ENCODE measurements at regions not wholly inside any gene's neighbourhood (a gene's known extent, or its start where the extent isn't known, plus 50 kb on each side); places are given as distances from the start of the nearest gene placed in this dataset.

- in situ Hi-C loops (cut with HindIII; ENCODE audit: low pct_unique_long_range_greater_than_20kb, low sequenced_read_pairs) = no loop called here
- DNase-seq (ENCODE audit: low read depth, low spot score) = no peak
These were observed 333.1 kb downstream of the BRD1 start for GRCh38 chr22:49494555-49494954.

- no peak for DNase-seq (ENCODE audit: low read depth, low spot score)
- in situ Hi-C loops (cut with HindIII; ENCODE audit: low pct_unique_long_range_greater_than_20kb, low sequenced_read_pairs) = no loop called here
These were observed 334.9 kb downstream of the BRD1 start for GRCh38 chr22:49492741-49493251.

- no peak for DNase-seq (ENCODE audit: low read depth, low spot score)
- in situ Hi-C loops (cut with HindIII; ENCODE audit: low pct_unique_long_range_greater_than_20kb, low sequenced_read_pairs) = no loop called here
These were observed 335.4 kb downstream of the BRD1 start for GRCh38 chr22:49492308-49492707.

- DNase-seq (ENCODE audit: low read depth, low spot score) = no peak
- in situ Hi-C loops (cut with HindIII; ENCODE audit: low pct_unique_long_range_greater_than_20kb, low sequenced_read_pairs) = no loop called here
These were observed 335.9 kb downstream of the BRD1 start for GRCh38 chr22:49491726-49492125.

- in situ Hi-C loops (cut with HindIII; ENCODE audit: low pct_unique_long_range_greater_than_20kb, low sequenced_read_pairs) = no loop called here
- DNase-seq (ENCODE audit: low read depth, low spot score) = no peak
These were observed 336.4 kb downstream of the BRD1 start for GRCh38 chr22:49491221-49491635.

GRCh38 chr22:49490692-49491091, 337.0 kb downstream of the BRD1 start:
- in situ Hi-C loops (cut with HindIII; ENCODE audit: low pct_unique_long_range_greater_than_20kb, low sequenced_read_pairs) = no loop called here
- no peak for DNase-seq (ENCODE audit: low read depth, low spot score)

GRCh38 chr22:49489821-49490220, 337.9 kb downstream of the BRD1 start:
- no peak for DNase-seq (ENCODE audit: low read depth, low spot score)
- in situ Hi-C loops (cut with HindIII; ENCODE audit: low pct_unique_long_range_greater_than_20kb, low sequenced_read_pairs) = no loop called here

- in situ Hi-C loops (cut with HindIII; ENCODE audit: low pct_unique_long_range_greater_than_20kb, low sequenced_read_pairs) = no loop called here
These were observed 338.7 kb downstream of the BRD1 start for GRCh38 chr22:49488943-49489342.

GRCh38 chr22:49487950-49488349, 339.7 kb downstream of the BRD1 start:
- no peak for DNase-seq (ENCODE audit: low read depth, low spot score)
- in situ Hi-C loops (cut with HindIII; ENCODE audit: low pct_unique_long_range_greater_than_20kb, low sequenced_read_pairs) = no loop called here

More at GRCh38 chr22:49488943-49489342, 338.7 kb downstream of the BRD1 start:
- DNase-seq (ENCODE audit: low read depth, low spot score) = no peak

GRCh38 chr22:49486225-49486624, 341.4 kb downstream of the BRD1 start:
- in situ Hi-C loops (cut with HindIII; ENCODE audit: low pct_unique_long_range_greater_than_20kb, low sequenced_read_pairs) = no loop called here
- DNase-seq (ENCODE audit: low read depth, low spot score) = no peak

GRCh38 chr22:49483946-49484345, 343.7 kb downstream of the BRD1 start:
- no peak for DNase-seq (ENCODE audit: low read depth, low spot score)
- in situ Hi-C loops (cut with HindIII; ENCODE audit: low pct_unique_long_range_greater_than_20kb, low sequenced_read_pairs) = no loop called here

- in situ Hi-C loops (cut with HindIII; ENCODE audit: low pct_unique_long_range_greater_than_20kb, low sequenced_read_pairs) = no loop called here
- DNase-seq (ENCODE audit: low read depth, low spot score) = no peak
These were observed 344.3 kb downstream of the BRD1 start for GRCh38 chr22:49483281-49483870.

- in situ Hi-C loops (cut with HindIII; ENCODE audit: low pct_unique_long_range_greater_than_20kb, low sequenced_read_pairs) = no loop called here
- no peak for DNase-seq (ENCODE audit: low read depth, low spot score)
These were observed 344.9 kb downstream of the BRD1 start for GRCh38 chr22:49482811-49483210.

GRCh38 chr22:49481659-49482399, 345.8 kb downstream of the BRD1 start:
- no peak for DNase-seq (ENCODE audit: low read depth, low spot score)
- in situ Hi-C loops (cut with HindIII; ENCODE audit: low pct_unique_long_range_greater_than_20kb, low sequenced_read_pairs) = no loop called here

GRCh38 chr22:49480896-49481658, 346.6 kb downstream of the BRD1 start:
- DNase-seq (ENCODE audit: low read depth, low spot score) = no peak
- in situ Hi-C loops (cut with HindIII; ENCODE audit: low pct_unique_long_range_greater_than_20kb, low sequenced_read_pairs) = no loop called here

GRCh38 chr22:49480331-49480730, 347.3 kb downstream of the BRD1 start:
- DNase-seq (ENCODE audit: low read depth, low spot score) = no peak
- in situ Hi-C loops (cut with HindIII; ENCODE audit: low pct_unique_long_range_greater_than_20kb, low sequenced_read_pairs) = no loop called here

GRCh38 chr22:49479566-49479965, 348.1 kb downstream of the BRD1 start:
- no peak for DNase-seq (ENCODE audit: low read depth, low spot score)
- in situ Hi-C loops (cut with HindIII; ENCODE audit: low pct_unique_long_range_greater_than_20kb, low sequenced_read_pairs) = no loop called here

- no peak for DNase-seq (ENCODE audit: low read depth, low spot score)
- in situ Hi-C loops (cut with HindIII; ENCODE audit: low pct_unique_long_range_greater_than_20kb, low sequenced_read_pairs) = no loop called here
These were observed 350.8 kb downstream of the BRD1 start for GRCh38 chr22:49476800-49477400.

Measured in SK-MEL-5 (cell line).